GM12875 (cell line): ENCODE measurements at regions not wholly inside any gene's neighbourhood (a gene's known extent, or its start where the extent isn't known, plus 50 kb on each side); places are given as distances from the start of the nearest gene placed in this dataset.

Experiments
- H3K4me3 ChIP-seq: one replicate; pipeline ENCODE4 v1.5.1; 2011; ENCODE audit warnings: low read depth, low read length, control low read depth
- CTCF ChIP-seq: IDR thresholded peaks from 2 replicates; pipeline ENCODE4 v1.5.1; 2011; ENCODE audit warnings: low read depth, mild to moderate bottlenecking, control low read depth, inconsistent platforms, low read length, moderate library complexity, borderline replicate concordance; ENCODE audit not compliant: insufficient read depth

DNA sequence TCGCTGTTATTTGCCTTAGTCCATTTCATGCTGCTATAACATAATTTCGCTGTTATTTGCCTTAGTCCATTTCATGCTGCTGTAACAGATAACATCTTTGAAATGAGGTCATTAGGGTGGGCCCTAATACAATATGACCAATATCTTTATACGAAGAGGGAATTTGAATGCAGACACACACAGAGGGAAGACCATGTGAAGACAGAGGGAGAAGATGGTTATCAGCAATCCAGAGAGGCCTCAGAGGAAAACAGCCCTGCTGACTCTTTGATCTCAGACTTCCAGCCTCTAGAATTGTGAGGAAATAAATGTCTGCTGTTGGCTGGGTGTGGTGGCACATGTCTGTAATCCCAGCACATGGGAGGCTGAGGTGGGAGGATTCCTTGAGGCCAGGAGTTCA lies 404.9 kb downstream of the TYW1 start:
- no peak overlapping the region for H3K4me3 ChIP-seq
- TF ChIP-seq CTCF: no peak

- H3K4me3 ChIP-seq: no peak overlapping the region
- TF ChIP-seq CTCF: no peak
Measured at GRCh38 chr7:67402280-67402679, 405.6 kb downstream of the TYW1 start.

- no peak overlapping the region for H3K4me3 ChIP-seq
- TF ChIP-seq CTCF: no peak
Measured at GRCh38 chr7:67406976-67407375, 410.3 kb downstream of the TYW1 start.

DNA sequence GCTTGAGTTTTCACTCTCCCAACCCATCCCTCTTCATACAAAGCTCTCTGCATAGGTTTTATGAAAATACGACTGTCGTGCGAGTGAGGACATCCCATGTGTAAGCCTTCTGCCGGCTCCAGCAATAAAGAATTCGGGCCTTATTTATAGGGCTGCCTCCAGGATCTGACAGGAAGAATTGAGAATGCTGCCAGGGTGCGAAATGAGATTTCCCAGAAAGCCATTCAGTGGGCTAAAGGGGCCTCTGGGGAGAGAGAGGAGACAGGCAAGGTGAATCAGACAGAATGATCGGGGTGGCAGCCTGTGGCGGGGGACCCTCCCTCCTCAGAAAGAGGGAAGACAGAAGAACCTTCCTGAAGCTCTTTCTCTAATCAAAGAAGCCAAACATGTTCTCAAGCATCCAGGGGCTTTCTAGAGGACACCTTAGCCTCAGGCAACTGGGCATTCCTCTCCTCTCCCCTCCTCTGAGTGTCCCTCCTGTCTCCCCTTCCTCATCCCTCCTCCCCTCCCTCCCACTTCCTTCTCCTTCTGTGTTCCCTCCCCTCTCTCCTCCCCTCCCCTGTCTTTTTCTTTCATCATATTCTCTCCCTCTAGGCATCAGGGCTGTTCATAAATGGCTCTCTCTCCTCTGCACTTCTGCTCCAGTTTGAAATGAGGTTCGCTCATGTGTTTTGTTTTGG lies 410.9 kb downstream of the TYW1 start:
- no peak overlapping the region for H3K4me3 ChIP-seq

GRCh38 chr7:67408109-67408508 lies 411.5 kb downstream of the TYW1 start:
- TF ChIP-seq CTCF: no peak
- H3K4me3 ChIP-seq: no peak overlapping the region

More for the DNA sequence above, 410.9 kb downstream of the TYW1 start:
- TF ChIP-seq CTCF: no peak

GRCh38 chr7:67413670-67414069 lies 417.0 kb downstream of the TYW1 start:
- no peak for TF ChIP-seq CTCF
- no peak overlapping the region for H3K4me3 ChIP-seq

- H3K4me3 ChIP-seq: no peak overlapping the region
- no peak for TF ChIP-seq CTCF
Measured at GRCh38 chr7:67414858-67415257, 418.2 kb downstream of the TYW1 start.
